ENCODE measurements at regions not wholly inside any gene's neighbourhood (a gene's known extent, or its start where the extent isn't known, plus 50 kb on each side); places are given as distances from the start of the nearest gene placed in this dataset.

- no peaks in the 10 kb centered on the region for H3K9me3 ChIP-seq (ENCODE audit: control insufficient read depth, low read length)
These were observed 553.5 kb upstream of the MEF2C start for GRCh38 chr5:89436464-89436863.

GRCh38 chr5:89435347-89435746, 552.4 kb upstream of the MEF2C start:
- 94 to 95% methylated on average over 4 of the region's 4 CpGs for WGBS, 2 donors
- intact Hi-C loops (cut with DNase I): no loop called here

More at GRCh38 chr5:89436464-89436863, 553.5 kb upstream of the MEF2C start:
- no peak overlapping the region for H3K4me3 ChIP-seq (ENCODE audit: low read length in 2 of 2)
- H3K27me3 ChIP-seq (ENCODE audit: control insufficient read depth in 1 of 2, insufficient read depth in 2 of 2, low read length in 1 of 2): no peaks in the 10 kb centered on the region
- no peaks in the 10 kb centered on the region for H3K36me3 ChIP-seq (ENCODE audit: control insufficient read depth in 1 of 2, insufficient read depth in 2 of 2, low read length in 1 of 2)
- H3K27ac ChIP-seq (ENCODE audit: low read depth in 1 of 2, low read length in 2 of 2): no peak overlapping the region
- intact Hi-C loops (cut with DNase I): no loop called here
- peaks cover 0 to 4% of the 10 kb centered on the region in 2 donors for H3K4me1 ChIP-seq (ENCODE audit: control insufficient read depth in 1 of 2, insufficient read depth in 2 of 2, low read length in 2 of 2)
- WGBS, 2 donors: 76% methylated on average over 3 of the region's 3 CpGs
- ATAC-seq (ENCODE audit: low FRiP score) (no peak), DNase-seq (no peak)

GRCh38 chr5:89428624-89429023, 545.6 kb upstream of the MEF2C start:
- H3K27ac ChIP-seq (ENCODE audit: low read depth in 1 of 2, low read length in 2 of 2): no peak overlapping the region
- H3K4me3 ChIP-seq (ENCODE audit: low read length in 2 of 2): no peak overlapping the region
- ATAC-seq (ENCODE audit: low FRiP score): no peak
- DNase-seq: no peak
- H3K36me3 ChIP-seq (ENCODE audit: control insufficient read depth in 1 of 2, insufficient read depth in 2 of 2, low read length in 1 of 2): no peaks in the 10 kb centered on the region
- WGBS, 2 donors: 96 to 97% methylated on average over 1 of the region's 1 CpG
- no peaks in the 10 kb centered on the region for H3K9me3 ChIP-seq (ENCODE audit: control insufficient read depth, low read length)
- H3K27me3 ChIP-seq (ENCODE audit: control insufficient read depth in 1 of 2, insufficient read depth in 2 of 2, low read length in 1 of 2): no peaks in the 10 kb centered on the region
- intact Hi-C loops (cut with DNase I): no loop called here
- H3K4me1 ChIP-seq (ENCODE audit: control insufficient read depth in 1 of 2, insufficient read depth in 2 of 2, low read length in 2 of 2): no peaks in the 10 kb centered on the region

More at GRCh38 chr5:89435347-89435746, 552.4 kb upstream of the MEF2C start:
- Histone ChIP-seq H3K4me3 (ENCODE audit: low read length in 2 of 2) (no peak overlapping the region), H3K27ac (ENCODE audit: low read depth in 1 of 2, low read length in 2 of 2) (no peak overlapping the region), H3K4me1 (ENCODE audit: control insufficient read depth in 1 of 2, insufficient read depth in 2 of 2, low read length in 2 of 2) (peaks cover 0 to 4% of the 10 kb centered on the region in 2 donors), H3K27me3 (ENCODE audit: control insufficient read depth in 1 of 2, insufficient read depth in 2 of 2, low read length in 1 of 2) (no peaks in the 10 kb centered on the region), H3K36me3 (ENCODE audit: control insufficient read depth in 1 of 2, insufficient read depth in 2 of 2, low read length in 1 of 2) (no peaks in the 10 kb centered on the region), H3K9me3 (ENCODE audit: control insufficient read depth, low read length) (no peaks in the 10 kb centered on the region)
- no peak for DNase-seq
- no peak for ATAC-seq (ENCODE audit: low FRiP score)

- H3K4me1 ChIP-seq (ENCODE audit: control insufficient read depth in 1 of 2, insufficient read depth in 2 of 2, low read length in 2 of 2): no peaks in the 10 kb centered on the region
- no peak overlapping the region for H3K4me3 ChIP-seq (ENCODE audit: low read length in 2 of 2)
- no peak overlapping the region for H3K27ac ChIP-seq (ENCODE audit: low read depth in 1 of 2, low read length in 2 of 2)
- WGBS, 2 donors: 77 to 81% methylated on average over 3 of the region's 3 CpGs
- ATAC-seq (ENCODE audit: low FRiP score) (no peak), DNase-seq (no peak)
- intact Hi-C loops (cut with DNase I): no loop called here
- no peaks in the 10 kb centered on the region for H3K36me3 ChIP-seq (ENCODE audit: control insufficient read depth in 1 of 2, insufficient read depth in 2 of 2, low read length in 1 of 2)
- no peaks in the 10 kb centered on the region for H3K9me3 ChIP-seq (ENCODE audit: control insufficient read depth, low read length)
- H3K27me3 ChIP-seq (ENCODE audit: control insufficient read depth in 1 of 2, insufficient read depth in 2 of 2, low read length in 1 of 2): no peaks in the 10 kb centered on the region
These were observed 542.1 kb upstream of the MEF2C start for GRCh38 chr5:89425062-89425461.

- no peak for ATAC-seq (ENCODE audit: low FRiP score)
- 7 to 10% methylated on average over 1 of the region's 1 CpG for WGBS, 2 donors
These were observed 538.1 kb upstream of the MEF2C start for GRCh38 chr5:89421035-89421434.

GRCh38 chr5:89418407-89419085, 535.6 kb upstream of the MEF2C start:
- Histone ChIP-seq H3K27ac (ENCODE audit: low read depth in 1 of 2, low read length in 2 of 2) (no peak overlapping the region), H3K9me3 (ENCODE audit: control insufficient read depth, low read length) (no peaks in the 10 kb centered on the region), H3K27me3 (ENCODE audit: control insufficient read depth in 1 of 2, insufficient read depth in 2 of 2, low read length in 1 of 2) (no peaks in the 10 kb centered on the region), H3K4me1 (ENCODE audit: control insufficient read depth in 1 of 2, insufficient read depth in 2 of 2, low read length in 2 of 2) (no peaks in the 10 kb centered on the region), H3K4me3 (ENCODE audit: low read length in 2 of 2) (no peak overlapping the region), H3K36me3 (ENCODE audit: control insufficient read depth in 1 of 2, insufficient read depth in 2 of 2, low read length in 1 of 2) (no peaks in the 10 kb centered on the region)
- 76 to 80% methylated on average over 3 of the region's 3 CpGs for WGBS, 2 donors
- DNase-seq: no peak
- no peak for ATAC-seq (ENCODE audit: low FRiP score)
- intact Hi-C loops (cut with DNase I): no loop called here

More at GRCh38 chr5:89421035-89421434, 538.1 kb upstream of the MEF2C start:
- no peaks in the 10 kb centered on the region for H3K4me1 ChIP-seq (ENCODE audit: control insufficient read depth in 1 of 2, insufficient read depth in 2 of 2, low read length in 2 of 2)
- no peak for DNase-seq
- no peaks in the 10 kb centered on the region for H3K9me3 ChIP-seq (ENCODE audit: control insufficient read depth, low read length)
- H3K27me3 ChIP-seq (ENCODE audit: control insufficient read depth in 1 of 2, insufficient read depth in 2 of 2, low read length in 1 of 2): no peaks in the 10 kb centered on the region
- H3K36me3 ChIP-seq (ENCODE audit: control insufficient read depth in 1 of 2, insufficient read depth in 2 of 2, low read length in 1 of 2): no peaks in the 10 kb centered on the region
- no peak overlapping the region for H3K27ac ChIP-seq (ENCODE audit: low read depth in 1 of 2, low read length in 2 of 2)
- H3K4me3 ChIP-seq (ENCODE audit: low read length in 2 of 2): no peak overlapping the region
- intact Hi-C loops (cut with DNase I): no loop called here

- DNase-seq (no peak), ATAC-seq (ENCODE audit: low FRiP score) (no peak)
- Histone ChIP-seq H3K27ac (ENCODE audit: low read depth in 1 of 2, low read length in 2 of 2) (no peak overlapping the region), H3K4me3 (ENCODE audit: low read length in 2 of 2) (no peak overlapping the region), H3K27me3 (ENCODE audit: control insufficient read depth in 1 of 2, insufficient read depth in 2 of 2, low read length in 1 of 2) (no peaks in the 10 kb centered on the region), H3K9me3 (ENCODE audit: control insufficient read depth, low read length) (no peaks in the 10 kb centered on the region), H3K4me1 (ENCODE audit: control insufficient read depth in 1 of 2, insufficient read depth in 2 of 2, low read length in 2 of 2) (no peaks in the 10 kb centered on the region), H3K36me3 (ENCODE audit: control insufficient read depth in 1 of 2, insufficient read depth in 2 of 2, low read length in 1 of 2) (no peaks in the 10 kb centered on the region)
- 81 to 97% methylated on average over 2 of the region's 2 CpGs for WGBS, 2 donors
- intact Hi-C loops (cut with DNase I): no loop called here
These were observed 535.0 kb upstream of the MEF2C start for GRCh38 chr5:89417990-89418389.

- ATAC-seq (ENCODE audit: low FRiP score) (no peak), DNase-seq (no peak)
- no peak overlapping the region for H3K27ac ChIP-seq (ENCODE audit: low read depth in 1 of 2, low read length in 2 of 2)
- no peak overlapping the region for H3K4me3 ChIP-seq (ENCODE audit: low read length in 2 of 2)
- intact Hi-C loops (cut with DNase I): no loop called here
- no peaks in the 10 kb centered on the region for H3K27me3 ChIP-seq (ENCODE audit: control insufficient read depth in 1 of 2, insufficient read depth in 2 of 2, low read length in 1 of 2)
- H3K36me3 ChIP-seq (ENCODE audit: control insufficient read depth in 1 of 2, insufficient read depth in 2 of 2, low read length in 1 of 2): no peaks in the 10 kb centered on the region
- H3K4me1 ChIP-seq (ENCODE audit: control insufficient read depth in 1 of 2, insufficient read depth in 2 of 2, low read length in 2 of 2): no peaks in the 10 kb centered on the region
- H3K9me3 ChIP-seq (ENCODE audit: control insufficient read depth, low read length): no peaks in the 10 kb centered on the region
- WGBS, 2 donors: 98 to 99% methylated on average over 3 of the region's 3 CpGs
These were observed 534.5 kb upstream of the MEF2C start for GRCh38 chr5:89417515-89417914.

- intact Hi-C loops (cut with DNase I): no loop called here
- no peak overlapping the region for H3K27ac ChIP-seq (ENCODE audit: low read depth in 1 of 2, low read length in 2 of 2)
- H3K9me3 ChIP-seq (ENCODE audit: control insufficient read depth, low read length): no peaks in the 10 kb centered on the region
- no peaks in the 10 kb centered on the region for H3K36me3 ChIP-seq (ENCODE audit: control insufficient read depth in 1 of 2, insufficient read depth in 2 of 2, low read length in 1 of 2)
- H3K4me1 ChIP-seq (ENCODE audit: control insufficient read depth in 1 of 2, insufficient read depth in 2 of 2, low read length in 2 of 2): no peaks in the 10 kb centered on the region
- H3K4me3 ChIP-seq (ENCODE audit: low read length in 2 of 2): no peak overlapping the region
- 88 to 91% methylated on average over 2 of the region's 2 CpGs for WGBS, 2 donors
- ATAC-seq (ENCODE audit: low FRiP score): no peak
- H3K27me3 ChIP-seq (ENCODE audit: control insufficient read depth in 1 of 2, insufficient read depth in 2 of 2, low read length in 1 of 2): no peaks in the 10 kb centered on the region
- no peak for DNase-seq
These were observed 528.9 kb upstream of the MEF2C start for GRCh38 chr5:89411891-89412290.
